GM10266 (cell line): ENCODE measurements at regions not wholly inside any gene's neighbourhood (a gene's known extent, or its start where the extent isn't known, plus 50 kb on each side); places are given as distances from the start of the nearest gene placed in this dataset.

ENCODE experiments used
- DNase-seq: peaks from one replicate; pipeline ENCODE4 v3.0.0; 2012; ENCODE audit errors: extremely low spot score
- TF ChIP-seq, protein P1 (sequence below): IDR thresholded peaks from 2 replicates; pipeline ENCODE4 v1.5.1; 2012; ENCODE audit warnings: mild to moderate bottlenecking, low read depth; ENCODE audit not compliant: control insufficient read depth, insufficient read depth; ENCODE audit errors: missing control alignments

DNA sequence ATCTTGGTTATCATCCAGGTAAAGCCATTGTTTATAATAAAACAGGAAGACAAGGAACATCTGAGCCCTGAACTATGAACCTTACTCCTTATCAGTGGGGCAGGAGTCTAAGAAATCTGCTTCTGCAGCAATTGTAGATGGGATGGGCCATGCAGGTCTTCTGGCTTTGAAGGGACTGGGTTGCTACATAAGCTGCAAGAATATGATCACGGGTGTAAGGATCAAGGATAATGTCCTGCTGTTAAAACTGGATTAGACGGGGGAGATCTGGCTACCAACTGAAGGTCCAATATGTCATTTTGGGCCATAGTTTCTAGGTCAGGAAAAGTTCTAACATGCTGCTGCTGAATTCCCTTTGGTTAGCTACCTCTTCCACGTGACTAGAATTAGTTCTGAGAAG is 1363.4 kb upstream of the CELF2 start:
- TF ChIP-seq, protein P1, sequence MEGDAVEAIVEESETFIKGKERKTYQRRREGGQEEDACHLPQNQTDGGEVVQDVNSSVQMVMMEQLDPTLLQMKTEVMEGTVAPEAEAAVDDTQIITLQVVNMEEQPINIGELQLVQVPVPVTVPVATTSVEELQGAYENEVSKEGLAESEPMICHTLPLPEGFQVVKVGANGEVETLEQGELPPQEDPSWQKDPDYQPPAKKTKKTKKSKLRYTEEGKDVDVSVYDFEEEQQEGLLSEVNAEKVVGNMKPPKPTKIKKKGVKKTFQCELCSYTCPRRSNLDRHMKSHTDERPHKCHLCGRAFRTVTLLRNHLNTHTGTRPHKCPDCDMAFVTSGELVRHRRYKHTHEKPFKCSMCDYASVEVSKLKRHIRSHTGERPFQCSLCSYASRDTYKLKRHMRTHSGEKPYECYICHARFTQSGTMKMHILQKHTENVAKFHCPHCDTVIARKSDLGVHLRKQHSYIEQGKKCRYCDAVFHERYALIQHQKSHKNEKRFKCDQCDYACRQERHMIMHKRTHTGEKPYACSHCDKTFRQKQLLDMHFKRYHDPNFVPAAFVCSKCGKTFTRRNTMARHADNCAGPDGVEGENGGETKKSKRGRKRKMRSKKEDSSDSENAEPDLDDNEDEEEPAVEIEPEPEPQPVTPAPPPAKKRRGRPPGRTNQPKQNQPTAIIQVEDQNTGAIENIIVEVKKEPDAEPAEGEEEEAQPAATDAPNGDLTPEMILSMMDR = no peak
- DNase-seq = no peak

DNA sequence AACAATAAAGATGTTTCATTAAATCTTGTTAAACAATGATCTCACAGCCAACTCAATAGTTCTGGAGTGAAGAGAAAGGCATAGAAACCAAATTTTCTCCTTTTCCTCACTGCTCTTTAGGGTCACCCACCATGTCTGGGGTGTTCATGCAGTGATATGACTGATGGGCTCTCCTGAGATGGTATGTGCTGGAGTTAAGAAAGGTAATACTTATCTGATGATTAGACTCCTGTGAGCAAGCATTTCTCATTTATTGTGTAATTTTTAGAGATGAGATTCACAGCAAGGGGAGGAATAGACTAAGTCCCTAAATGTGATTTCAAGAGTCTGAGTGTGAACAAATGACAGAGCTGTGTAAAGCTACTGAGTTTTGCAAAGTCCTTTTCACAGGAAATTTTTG is 1361.3 kb upstream of the CELF2 start:
- DNase-seq = no peak

DNA sequence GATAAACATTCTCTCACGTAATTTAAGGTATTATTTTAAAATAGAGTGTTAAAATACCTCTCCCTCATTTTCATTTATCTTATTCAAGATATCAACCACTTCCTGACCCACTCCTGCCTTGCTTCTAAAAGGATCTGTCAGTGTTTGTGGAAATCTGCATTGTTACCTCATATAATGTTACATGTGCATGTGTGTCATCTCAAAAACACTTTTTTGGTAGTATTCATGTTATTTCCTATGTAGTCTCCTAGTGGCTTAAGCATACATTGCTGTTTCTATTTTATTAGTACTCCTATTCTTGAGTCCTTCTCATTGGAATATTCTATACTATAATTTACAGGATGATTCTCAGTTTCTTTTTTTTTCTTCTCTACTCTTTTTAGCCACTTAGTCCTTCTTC is 1360.7 kb upstream of the CELF2 start:
- no peak for DNase-seq
- TF ChIP-seq, protein P1 = no peak

More for the DNA sequence above, 1361.3 kb upstream of the CELF2 start:
- TF ChIP-seq, protein P1 = no peak

DNA sequence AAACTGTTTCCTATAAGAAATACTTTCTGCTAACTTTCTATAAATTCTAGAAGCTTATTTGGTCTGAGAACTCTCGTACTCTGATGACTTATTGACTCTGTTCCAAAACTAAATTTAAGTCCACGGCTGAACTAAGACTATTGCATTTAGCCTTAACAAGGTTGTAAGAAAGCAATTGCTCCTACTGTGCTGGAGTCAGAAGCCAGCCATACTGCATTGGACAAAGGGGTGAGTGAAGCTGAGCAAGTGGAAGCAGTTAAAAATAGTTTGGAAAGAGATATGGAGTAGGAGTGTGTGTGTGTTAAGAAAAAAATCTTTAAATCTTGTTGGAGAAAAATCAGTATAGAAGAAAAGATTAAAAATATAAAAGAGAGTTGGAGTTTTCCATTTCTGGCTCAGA is 1360.1 kb upstream of the CELF2 start:
- TF ChIP-seq, protein P1 = no peak
- no peak for DNase-seq

DNA sequence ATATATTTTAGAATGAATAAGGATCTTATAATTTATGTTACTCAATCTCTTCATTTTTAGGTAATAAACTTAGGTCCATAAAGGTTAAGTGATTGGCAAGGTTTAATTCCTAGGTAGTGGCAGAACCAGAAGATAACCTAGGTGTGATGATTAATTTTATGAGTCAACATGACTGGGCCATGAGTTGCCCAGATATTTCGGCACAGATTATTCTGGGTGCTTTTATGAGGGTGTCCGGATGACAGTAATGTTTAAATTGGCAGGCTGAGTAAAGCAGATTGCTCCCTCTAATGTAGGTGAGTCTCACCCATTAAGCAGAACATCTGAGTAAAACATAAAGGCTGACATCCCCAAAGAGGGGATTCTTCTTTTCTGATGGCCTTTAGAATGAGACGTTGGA is 1349.3 kb upstream of the CELF2 start:
- no peak for DNase-seq
- TF ChIP-seq, protein P1 = no peak

DNA sequence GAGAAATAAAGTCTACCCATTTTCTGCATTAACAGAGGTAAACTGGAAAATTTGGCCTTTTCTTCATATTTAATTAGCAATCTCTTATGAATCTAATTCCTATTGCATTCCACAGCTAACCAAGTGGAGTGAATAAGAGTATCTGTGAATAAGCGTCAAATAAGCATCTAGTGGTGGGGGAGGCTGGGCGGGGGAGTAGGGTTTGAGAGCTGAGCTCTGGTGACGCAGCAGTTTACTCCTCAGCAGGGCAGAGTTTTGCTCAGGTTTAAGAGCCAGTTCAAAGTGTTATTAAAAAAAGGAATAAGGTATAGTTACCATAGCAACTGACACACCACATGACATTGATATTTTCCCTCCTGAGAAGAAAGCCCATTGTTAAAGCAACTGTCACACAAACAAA is 1346.8 kb upstream of the CELF2 start:
- no peak for DNase-seq
- TF ChIP-seq, protein P1 = no peak

DNA sequence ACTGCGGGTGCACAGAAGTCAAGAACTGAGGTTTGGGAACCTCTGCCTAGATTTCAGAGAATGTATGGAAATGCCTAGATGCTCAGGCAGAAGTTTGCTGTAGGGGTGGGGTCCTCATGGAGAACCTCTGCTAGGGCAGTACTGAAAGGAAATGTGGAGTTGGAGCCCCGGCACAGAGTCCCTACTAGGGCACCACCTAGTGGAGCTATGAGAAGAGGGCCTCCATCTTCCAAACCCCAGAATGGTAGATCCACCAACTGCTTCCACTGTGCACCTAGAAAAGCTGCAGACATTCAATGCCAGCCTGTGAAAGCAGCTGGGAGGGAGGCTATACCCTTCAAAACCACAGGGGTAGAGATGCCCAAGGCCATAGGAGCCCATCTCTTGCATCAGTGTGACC is 1336.0 kb upstream of the CELF2 start:
- TF ChIP-seq, protein P1 = peak; percentile 28
- no peak for DNase-seq
